ENCODE measurements at regions not wholly inside any gene's neighbourhood (a gene's known extent, or its start where the extent isn't known, plus 50 kb on each side); places are given as distances from the start of the nearest gene placed in this dataset.

DNA sequence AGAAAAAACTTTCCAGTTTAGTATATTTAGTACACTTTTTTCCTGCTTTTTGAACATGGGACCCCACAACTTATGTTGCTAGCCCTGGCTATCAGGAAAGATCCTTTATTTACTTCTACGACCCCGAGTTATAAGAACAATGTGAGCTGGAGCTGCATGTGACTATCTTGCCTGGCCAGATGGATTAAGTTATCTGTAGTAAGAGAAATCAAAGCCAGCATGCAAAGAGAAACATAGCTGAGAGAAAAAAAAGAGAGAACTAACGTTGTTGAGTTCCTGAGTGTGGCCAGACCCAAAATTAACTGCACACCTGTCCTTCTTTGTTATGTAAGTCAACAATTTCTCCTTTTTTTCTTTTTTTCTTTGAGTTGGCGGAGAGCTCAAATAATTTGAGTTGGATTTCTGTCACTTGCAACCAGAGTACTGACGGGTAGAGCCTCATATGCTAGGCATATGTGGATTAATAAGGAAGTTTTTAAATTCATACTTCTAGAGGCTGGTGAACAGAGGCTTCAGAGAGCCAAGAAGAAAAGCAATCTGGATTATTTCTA, 219.5 kb downstream of the HACE1 start:
- TF ChIP-seq, protein P1, sequence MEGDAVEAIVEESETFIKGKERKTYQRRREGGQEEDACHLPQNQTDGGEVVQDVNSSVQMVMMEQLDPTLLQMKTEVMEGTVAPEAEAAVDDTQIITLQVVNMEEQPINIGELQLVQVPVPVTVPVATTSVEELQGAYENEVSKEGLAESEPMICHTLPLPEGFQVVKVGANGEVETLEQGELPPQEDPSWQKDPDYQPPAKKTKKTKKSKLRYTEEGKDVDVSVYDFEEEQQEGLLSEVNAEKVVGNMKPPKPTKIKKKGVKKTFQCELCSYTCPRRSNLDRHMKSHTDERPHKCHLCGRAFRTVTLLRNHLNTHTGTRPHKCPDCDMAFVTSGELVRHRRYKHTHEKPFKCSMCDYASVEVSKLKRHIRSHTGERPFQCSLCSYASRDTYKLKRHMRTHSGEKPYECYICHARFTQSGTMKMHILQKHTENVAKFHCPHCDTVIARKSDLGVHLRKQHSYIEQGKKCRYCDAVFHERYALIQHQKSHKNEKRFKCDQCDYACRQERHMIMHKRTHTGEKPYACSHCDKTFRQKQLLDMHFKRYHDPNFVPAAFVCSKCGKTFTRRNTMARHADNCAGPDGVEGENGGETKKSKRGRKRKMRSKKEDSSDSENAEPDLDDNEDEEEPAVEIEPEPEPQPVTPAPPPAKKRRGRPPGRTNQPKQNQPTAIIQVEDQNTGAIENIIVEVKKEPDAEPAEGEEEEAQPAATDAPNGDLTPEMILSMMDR (IDR thresholded peaks at IDR 0.05): no peak
- TF ChIP-seq POLR2A (IDR thresholded peaks at IDR 0.05): no peak
- intact Hi-C loops (cut with DNase I; ENCODE audit: low total_unique reads): no loop called here
- Histone ChIP-seq H3K36me3 (ENCODE audit: low read depth, missing control alignments) (no peaks in the 10 kb centered on the region), H3K4me1 (no peaks in the 10 kb centered on the region), H3K27me3 (no peaks in the 10 kb centered on the region), H3K4me3 (no peak overlapping the region), H3K9me3 (no peaks in the 10 kb centered on the region), H3K27ac (peak overlapping the region in 1 of 2 donors; percentile 15)
- 52 to 56% methylated on average over 5 of the region's 5 CpGs for WGBS, 2 donors
- no peak for DNase-seq

DNA sequence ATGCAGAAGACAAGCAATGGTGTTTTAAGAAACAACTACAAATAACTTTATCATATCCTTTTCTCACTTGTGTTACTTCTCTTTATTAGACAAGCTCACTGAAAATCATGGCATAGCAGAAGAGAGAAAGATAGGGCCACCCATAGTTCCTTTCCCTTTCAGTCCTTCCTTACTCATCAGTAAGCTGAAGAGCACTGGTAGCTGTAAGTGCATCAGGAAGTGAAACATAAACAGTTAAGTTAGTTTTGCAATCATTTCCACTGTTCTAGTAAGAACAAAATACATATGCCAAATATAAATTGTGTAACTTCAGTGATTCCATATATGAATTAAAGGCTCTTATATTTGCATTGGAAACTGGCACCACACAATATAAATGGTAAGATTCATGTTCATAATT, 220.1 kb downstream of the HACE1 start:
- H3K36me3 ChIP-seq (ENCODE audit: low read depth, missing control alignments): no peaks in the 10 kb centered on the region
- no peaks in the 10 kb centered on the region for H3K9me3 ChIP-seq
- TF ChIP-seq POLR2A (IDR thresholded peaks at IDR 0.05): no peak
- TF ChIP-seq, protein P1 (IDR thresholded peaks at IDR 0.05): no peak
- H3K27ac ChIP-seq: peak overlapping the region in 1 of 2 donors; percentile 29
- DNase-seq: no peak
- intact Hi-C loops (cut with DNase I; ENCODE audit: low total_unique reads): no loop called here
- no peaks in the 10 kb centered on the region for H3K4me1 ChIP-seq
- no peaks in the 10 kb centered on the region for H3K27me3 ChIP-seq
- no peak overlapping the region for H3K4me3 ChIP-seq

DNA sequence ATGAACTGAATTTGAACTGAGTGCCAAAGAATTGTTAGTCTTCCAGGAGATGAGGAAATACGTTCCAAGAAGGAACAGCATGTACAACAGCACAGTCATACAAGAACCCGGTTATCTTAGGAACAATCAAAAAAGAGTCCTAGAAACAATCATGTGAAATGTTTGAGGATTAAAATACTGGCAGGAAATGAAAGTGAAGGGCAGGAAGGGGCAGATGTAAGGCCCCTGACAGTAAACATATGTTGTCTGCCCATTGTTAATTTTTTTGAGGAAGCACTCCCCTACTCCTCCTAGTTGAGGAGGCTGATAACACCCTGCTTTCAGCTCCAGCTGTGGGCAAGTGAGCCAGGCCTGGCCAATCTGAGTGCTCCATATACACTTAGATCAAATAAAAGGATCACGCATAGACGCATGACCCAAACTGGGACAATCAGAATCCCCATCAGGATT, 220.9 kb downstream of the HACE1 start:
- Histone ChIP-seq H3K4me1 (no peaks in the 10 kb centered on the region), H3K36me3 (ENCODE audit: low read depth, missing control alignments) (no peaks in the 10 kb centered on the region), H3K4me3 (no peak overlapping the region), H3K27me3 (no peaks in the 10 kb centered on the region), H3K27ac (peak overlapping the region in 1 of 2 donors; percentile 43), H3K9me3 (no peaks in the 10 kb centered on the region)
- 57 to 61% methylated on average over 4 of the region's 4 CpGs for WGBS, 2 donors
- TF ChIP-seq POLR2A (IDR thresholded peaks at IDR 0.05): no peak
- TF ChIP-seq, protein P1 (IDR thresholded peaks at IDR 0.05): no peak
- intact Hi-C loops (cut with DNase I; ENCODE audit: low total_unique reads): no loop called here
- no peak for DNase-seq

DNA sequence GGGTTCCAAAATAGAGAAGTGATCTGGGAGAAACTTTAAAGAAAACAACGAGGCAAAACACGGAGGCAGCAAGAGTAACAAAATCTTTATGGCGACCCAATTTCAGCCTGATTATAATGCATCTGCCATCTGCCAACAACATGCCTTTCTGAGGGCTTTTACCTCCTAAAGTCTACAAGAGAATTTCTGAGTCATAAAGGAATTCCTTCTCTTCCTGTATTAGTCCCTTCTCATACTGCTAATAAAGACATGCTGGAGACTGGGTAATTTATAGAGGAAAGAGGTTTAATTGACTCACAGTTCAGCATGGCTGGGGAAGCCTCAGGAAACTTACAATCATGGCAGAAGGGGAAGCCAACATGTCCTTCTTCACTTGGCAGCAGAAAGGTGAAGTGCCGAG, 226.6 kb downstream of the HACE1 start:
- Histone ChIP-seq H3K27ac (no peak overlapping the region), H3K36me3 (ENCODE audit: low read depth, missing control alignments) (no peaks in the 10 kb centered on the region), H3K27me3 (no peaks in the 10 kb centered on the region), H3K4me3 (no peak overlapping the region), H3K9me3 (no peaks in the 10 kb centered on the region), H3K4me1 (no peaks in the 10 kb centered on the region)
- TF ChIP-seq POLR2A (IDR thresholded peaks at IDR 0.05): no peak
- TF ChIP-seq, protein P1 (IDR thresholded peaks at IDR 0.05): no peak
- no peak for DNase-seq
- 82 to 87% methylated on average over 4 of the region's 4 CpGs for WGBS, 2 donors
- intact Hi-C loops (cut with DNase I; ENCODE audit: low total_unique reads): no loop called here

DNA sequence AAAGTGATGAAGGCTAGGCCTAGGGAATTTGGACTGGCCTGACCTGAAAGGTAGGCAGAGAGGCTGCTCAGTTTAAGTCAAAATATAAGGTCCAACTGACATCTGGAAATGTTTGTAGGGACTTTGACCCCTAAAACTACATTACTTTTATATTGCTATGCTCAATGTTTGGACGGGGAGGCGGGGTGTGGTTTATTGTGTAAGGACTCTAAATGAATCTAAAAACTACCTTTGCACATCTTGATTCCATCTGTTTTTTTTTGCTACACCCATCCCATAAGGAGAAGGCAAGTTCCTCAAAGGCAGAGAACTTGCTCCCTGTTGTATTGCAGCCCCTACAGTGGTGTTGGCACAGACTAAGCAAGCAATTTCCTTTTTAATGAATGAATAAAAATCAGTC, 227.1 kb downstream of the HACE1 start:
- TF ChIP-seq, protein P1 (IDR thresholded peaks at IDR 0.05): no peak
- no peak for TF ChIP-seq POLR2A (IDR thresholded peaks at IDR 0.05)
- Histone ChIP-seq H3K4me3 (no peak overlapping the region), H3K27me3 (no peaks in the 10 kb centered on the region), H3K4me1 (no peaks in the 10 kb centered on the region), H3K36me3 (ENCODE audit: low read depth, missing control alignments) (no peaks in the 10 kb centered on the region), H3K27ac (no peak overlapping the region), H3K9me3 (no peaks in the 10 kb centered on the region)
- DNase-seq: no peak
- intact Hi-C loops (cut with DNase I; ENCODE audit: low total_unique reads): no loop called here
- 91 to 95% methylated on average over 2 of the region's 2 CpGs for WGBS, 2 donors

All from testis (tissue), 2 donors.